Left ventricle myocardium superior (tissue), 1 donor: ENCODE measurements at regions not wholly inside any gene's neighbourhood (a gene's known extent, or its start where the extent isn't known, plus 50 kb on each side); places are given as distances from the start of the nearest gene placed in this dataset.

Experiments
- ATAC-seq: fragments of 200-7000 bp; cut with Tn5 transposase; one replicate; pipeline ENCODE4 v1.9.1; 2020; ENCODE audit warnings: mild to moderate bottlenecking, moderate library complexity
- DNase-seq: peaks from one replicate; pipeline ENCODE4 v3.0.0-alpha.2; 2020
- intact Hi-C: fragments of 100-400 bp; cut with micrococcal nuclease; formaldehyde crosslinking; loops from one replicate; pipeline ENCODE4 v1.11.0; 2022
- donor health status: DM: no; HTN: yes; CAD: no; lungs with severe emphysema.

GRCh38 chr12:124395284-124395752, 100.4 kb downstream of the RFLNA start:
- intact Hi-C loops = no loop called here
- ATAC-seq (no peak), DNase-seq (no peak)

DNA sequence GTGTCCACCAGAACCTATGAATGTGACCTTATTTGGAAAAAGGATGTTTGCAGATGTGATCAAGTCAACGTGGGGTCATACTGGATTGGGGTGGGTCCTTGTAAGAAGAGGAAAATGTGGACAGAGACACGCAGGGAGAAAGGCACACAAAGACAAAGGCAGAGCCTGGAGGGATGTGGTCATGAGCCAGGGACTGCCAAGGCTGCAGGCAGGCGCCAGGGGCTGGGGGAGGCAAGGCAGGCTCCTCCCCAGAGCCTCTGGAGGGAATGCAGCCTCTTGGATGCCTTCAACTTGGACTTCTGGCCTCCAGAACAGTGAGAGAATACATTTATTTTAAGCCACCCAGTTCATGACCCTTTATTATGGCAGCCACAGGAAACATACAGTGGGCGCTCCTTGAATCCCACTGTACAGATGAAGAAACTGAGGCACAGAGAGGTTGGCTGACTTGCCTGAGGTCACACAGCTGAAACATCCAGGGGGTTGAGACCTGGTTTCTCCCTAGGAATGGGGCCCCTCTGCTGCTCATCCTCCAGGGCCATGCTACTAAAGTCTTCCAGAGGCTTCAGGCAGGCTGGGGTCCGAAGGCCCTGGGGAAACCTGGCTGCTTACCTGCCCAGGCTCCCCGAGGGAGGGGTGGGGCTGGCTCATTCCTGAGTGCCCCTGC, 99.7 kb downstream of the RFLNA start:
- no peak for DNase-seq
- intact Hi-C loops = no loop called here
- ATAC-seq = no peak

GRCh38 chr12:124393831-124394230, 98.9 kb downstream of the RFLNA start:
- intact Hi-C loops = no loop called here
- no peak for DNase-seq
- no peak for ATAC-seq

- no peak for DNase-seq
- intact Hi-C loops = no loop called here
- no peak for ATAC-seq
These were observed 98.5 kb downstream of the RFLNA start for GRCh38 chr12:124393414-124393790.

GRCh38 chr12:124392667-124393413, 97.9 kb downstream of the RFLNA start:
- intact Hi-C loops = no loop called here
- DNase-seq (peak; percentile 95), ATAC-seq (peak; percentile 69)

- intact Hi-C loops = no loop called here
- DNase-seq = peak; percentile 68
- no peak for ATAC-seq
These were observed 97.4 kb downstream of the RFLNA start for GRCh38 chr12:124392271-124392666.

- intact Hi-C loops = no loop called here
- DNase-seq (peak; percentile 81), ATAC-seq (no peak)
These were observed 96.7 kb downstream of the RFLNA start for GRCh38 chr12:124391340-124392261.

GRCh38 chr12:124390442-124391097, 95.7 kb downstream of the RFLNA start:
- intact Hi-C loops = no loop called here
- DNase-seq = peak; percentile 74
- ATAC-seq = no peak

DNA sequence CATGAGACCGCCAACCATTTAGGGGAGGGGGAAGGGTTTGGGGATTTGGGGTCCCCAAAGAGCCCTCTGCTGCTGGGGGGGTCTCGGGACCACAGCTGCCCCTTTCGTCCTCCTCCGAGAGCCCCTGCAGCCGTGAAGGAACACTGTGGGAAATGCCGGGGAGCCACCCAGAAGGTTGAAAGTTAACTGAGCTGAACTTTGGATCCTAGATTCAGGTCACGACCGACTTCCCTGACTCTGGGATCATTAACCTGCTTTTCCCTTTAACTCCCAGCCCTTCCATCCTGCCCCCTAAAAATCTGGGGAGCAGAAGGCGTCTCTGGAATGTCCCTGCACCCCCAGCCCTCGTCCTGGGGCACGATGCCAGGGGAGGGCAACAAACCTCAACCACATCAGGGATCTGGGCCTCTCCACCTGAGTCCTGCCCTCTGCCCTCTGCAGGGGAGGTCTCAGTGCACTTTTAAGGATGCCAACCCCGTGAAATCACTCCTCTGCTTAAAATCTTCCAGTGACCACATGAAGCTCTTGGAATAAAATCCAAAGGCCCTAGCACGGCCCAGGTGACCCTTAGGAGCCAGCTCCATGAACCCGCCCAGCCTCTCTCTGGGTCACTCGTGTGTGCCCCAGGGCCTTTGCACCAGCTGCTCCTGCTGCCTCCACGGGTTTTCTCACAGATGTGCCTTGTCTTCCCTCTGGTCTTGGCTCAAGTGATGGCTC, 95.0 kb downstream of the RFLNA start:
- intact Hi-C loops = no loop called here
- ATAC-seq = no peak
- no peak for DNase-seq

GRCh38 chr12:124389138-124389724, 94.3 kb downstream of the RFLNA start:
- intact Hi-C loops = no loop called here

GRCh38 chr12:124388679-124389137, 93.8 kb downstream of the RFLNA start:
- peak; percentile 65 for ATAC-seq
- peak; percentile 88 for DNase-seq
- intact Hi-C loops = no loop called here

More at GRCh38 chr12:124389138-124389724, 94.3 kb downstream of the RFLNA start:
- ATAC-seq = peak; percentile 67
- DNase-seq = peak; percentile 94

GRCh38 chr12:124388038-124388671, 93.3 kb downstream of the RFLNA start:
- ATAC-seq (no peak), DNase-seq (no peak)
- intact Hi-C loops = no loop called here

DNA sequence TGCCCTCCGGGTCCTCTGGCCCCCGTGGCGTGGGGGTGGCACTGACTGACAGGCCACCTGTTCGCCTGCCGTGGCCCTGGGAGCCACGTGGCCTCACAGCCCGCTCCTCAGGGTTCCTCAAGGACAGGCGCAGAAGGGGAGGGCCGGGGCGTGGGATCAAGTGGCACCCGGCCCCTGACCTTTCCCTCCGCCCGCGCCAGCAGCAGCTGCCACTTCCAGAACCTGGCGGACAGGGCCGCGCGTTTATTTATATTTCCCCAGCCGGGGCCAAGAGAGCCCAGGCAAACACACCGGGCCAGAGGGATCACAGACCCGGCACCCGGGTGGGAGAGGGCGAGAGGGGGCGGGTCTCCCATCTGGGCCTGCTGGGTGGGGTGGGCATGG, 92.6 kb downstream of the RFLNA start:
- intact Hi-C loops = no loop called here
- peak; percentile 48 for ATAC-seq
- DNase-seq = peak; percentile 82

- DNase-seq (peak; percentile 77), ATAC-seq (peak; percentile 38)
- intact Hi-C loops = no loop called here
These were observed 92.0 kb downstream of the RFLNA start for GRCh38 chr12:124386661-124387527.

- ATAC-seq = peak; percentile 12
- peak; percentile 84 for DNase-seq
- intact Hi-C loops = no loop called here
These were observed 91.2 kb downstream of the RFLNA start for GRCh38 chr12:124386059-124386458.

DNA sequence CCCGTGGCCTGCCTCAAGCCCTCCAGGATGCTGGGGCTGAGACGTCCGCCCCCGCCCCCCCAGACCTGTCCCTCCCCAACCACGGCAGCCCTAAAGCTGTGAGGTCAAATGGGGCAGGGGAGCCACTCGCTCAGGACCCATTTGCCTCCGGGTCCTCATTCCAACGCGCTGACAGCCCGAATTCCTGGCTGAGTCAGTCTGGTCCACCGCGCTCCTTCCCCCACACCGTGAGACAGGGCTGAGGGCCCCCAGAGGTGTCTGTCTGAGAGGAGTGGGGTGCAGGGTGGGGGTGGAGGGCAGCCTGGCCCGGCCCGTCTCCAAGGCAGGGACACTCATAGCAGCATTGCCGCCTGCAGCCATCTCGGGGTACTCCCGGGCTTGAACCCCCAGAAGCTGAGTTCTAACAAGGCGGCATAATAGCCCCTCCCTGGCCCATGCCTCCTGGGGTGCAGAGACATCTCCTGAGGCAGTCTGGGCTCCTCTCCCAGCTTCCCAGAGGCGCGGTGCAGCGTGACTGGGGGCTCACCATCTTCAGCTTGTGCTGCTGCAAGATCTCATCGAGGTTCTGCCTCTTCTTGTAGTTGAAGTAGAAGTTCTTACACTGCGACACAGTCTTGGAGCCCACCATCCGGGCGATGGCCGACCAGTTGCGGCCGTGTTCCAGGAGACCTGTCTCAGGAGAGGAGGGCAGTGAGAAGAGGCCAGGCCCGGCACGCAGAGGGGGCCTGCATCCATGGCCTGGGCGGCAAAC, 90.5 kb downstream of the RFLNA start:
- no peak for DNase-seq
- intact Hi-C loops = no loop called here
- no peak for ATAC-seq
